ENCODE measurements at regions not wholly inside any gene's neighbourhood (a gene's known extent, or its start where the extent isn't known, plus 50 kb on each side); places are given as distances from the start of the nearest gene placed in this dataset.

DNA sequence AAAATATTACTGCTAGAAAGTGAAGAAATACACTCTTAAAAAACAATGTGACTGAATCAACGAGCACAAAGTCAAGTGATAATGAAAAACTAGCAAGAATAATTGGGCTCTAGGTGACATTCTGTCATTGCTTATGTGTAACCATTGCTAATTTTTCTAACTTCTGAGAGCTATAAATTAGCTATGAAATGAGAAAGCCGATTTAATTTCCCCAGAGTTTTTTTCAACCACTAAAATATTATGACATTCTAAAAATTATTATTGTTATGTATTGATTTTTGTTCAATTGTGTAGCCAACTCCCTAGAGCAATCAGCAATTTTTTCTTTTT lies 458.6 kb upstream of the ATXN8OS start:
- Mint-ChIP-seq H3K27ac (no peak overlapping the region), H3K36me3 (ENCODE audit: low read depth) (no peaks in the 10 kb centered on the region), H3K4me1 (no peaks in the 10 kb centered on the region), H3K27me3 (ENCODE audit: low read depth, poor library complexity) (no peaks in the 10 kb centered on the region), H3K4me3 (no peak overlapping the region), H3K9me3 (no peaks in the 10 kb centered on the region)
- no peak for DNase-seq
- TF ChIP-seq, protein P1, sequence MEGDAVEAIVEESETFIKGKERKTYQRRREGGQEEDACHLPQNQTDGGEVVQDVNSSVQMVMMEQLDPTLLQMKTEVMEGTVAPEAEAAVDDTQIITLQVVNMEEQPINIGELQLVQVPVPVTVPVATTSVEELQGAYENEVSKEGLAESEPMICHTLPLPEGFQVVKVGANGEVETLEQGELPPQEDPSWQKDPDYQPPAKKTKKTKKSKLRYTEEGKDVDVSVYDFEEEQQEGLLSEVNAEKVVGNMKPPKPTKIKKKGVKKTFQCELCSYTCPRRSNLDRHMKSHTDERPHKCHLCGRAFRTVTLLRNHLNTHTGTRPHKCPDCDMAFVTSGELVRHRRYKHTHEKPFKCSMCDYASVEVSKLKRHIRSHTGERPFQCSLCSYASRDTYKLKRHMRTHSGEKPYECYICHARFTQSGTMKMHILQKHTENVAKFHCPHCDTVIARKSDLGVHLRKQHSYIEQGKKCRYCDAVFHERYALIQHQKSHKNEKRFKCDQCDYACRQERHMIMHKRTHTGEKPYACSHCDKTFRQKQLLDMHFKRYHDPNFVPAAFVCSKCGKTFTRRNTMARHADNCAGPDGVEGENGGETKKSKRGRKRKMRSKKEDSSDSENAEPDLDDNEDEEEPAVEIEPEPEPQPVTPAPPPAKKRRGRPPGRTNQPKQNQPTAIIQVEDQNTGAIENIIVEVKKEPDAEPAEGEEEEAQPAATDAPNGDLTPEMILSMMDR (IDR thresholded peaks at IDR 0.05): no peak

DNA sequence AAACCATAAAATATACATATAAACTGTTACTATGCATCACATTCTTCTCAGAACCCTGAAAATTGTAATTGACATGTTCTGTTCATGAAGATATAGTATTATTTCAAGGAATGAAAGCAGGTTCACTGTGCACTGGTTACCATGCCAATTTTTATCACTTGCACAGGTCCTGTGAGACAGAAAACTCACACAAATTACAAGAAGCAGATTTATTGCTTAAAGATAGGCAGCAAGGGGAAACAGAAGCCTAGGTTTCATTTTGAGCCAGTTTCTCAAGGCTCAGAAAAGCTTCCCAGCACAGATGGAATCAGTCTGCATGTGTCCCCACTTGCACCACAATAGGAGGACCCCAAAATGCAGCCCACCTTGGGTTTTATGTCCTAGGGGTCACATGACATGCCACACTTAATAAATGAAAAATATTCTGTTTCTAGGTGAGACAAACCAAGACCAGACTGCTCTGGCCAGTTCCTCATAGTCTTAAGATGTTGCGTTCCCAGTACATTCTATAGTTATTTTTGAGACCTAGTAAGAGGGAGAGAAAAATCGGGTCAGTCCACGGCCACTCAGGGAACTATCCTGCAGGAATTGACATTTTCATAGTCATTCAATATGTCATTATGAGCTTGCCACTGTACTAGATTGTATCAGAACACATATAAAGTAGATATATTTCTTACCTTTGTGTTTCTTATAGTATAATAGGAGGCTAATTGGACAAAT lies 459.1 kb upstream of the ATXN8OS start:
- Mint-ChIP-seq H3K4me1 (no peaks in the 10 kb centered on the region), H3K36me3 (ENCODE audit: low read depth) (no peaks in the 10 kb centered on the region), H3K9me3 (peaks cover 4% of the 10 kb centered on the region), H3K27ac (no peak overlapping the region), H3K27me3 (ENCODE audit: low read depth, poor library complexity) (no peaks in the 10 kb centered on the region), H3K4me3 (no peak overlapping the region)
- TF ChIP-seq, protein P1 (IDR thresholded peaks at IDR 0.05): no peak
- no peak for DNase-seq

DNA sequence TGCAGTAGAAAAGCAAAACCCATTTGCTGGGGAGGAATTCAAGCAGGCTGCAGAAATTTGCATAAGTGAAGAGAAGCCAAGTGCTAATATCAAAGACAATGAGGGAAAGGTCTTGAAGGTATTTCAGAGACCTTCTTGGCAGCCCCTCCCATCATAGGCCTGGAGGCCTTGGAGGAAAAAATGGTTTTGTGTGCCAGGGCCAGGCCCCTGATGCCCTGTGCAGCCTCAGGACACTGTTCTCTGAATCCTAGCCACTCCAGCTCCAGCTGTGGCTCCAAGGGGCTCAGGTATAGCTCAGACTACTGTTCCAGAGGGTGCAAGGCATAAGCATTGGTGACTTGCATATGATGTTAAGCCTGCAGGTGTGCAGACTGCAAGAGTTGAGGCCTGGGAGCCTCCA lies 463.2 kb upstream of the ATXN8OS start:
- Mint-ChIP-seq H3K4me3 (no peak overlapping the region), H3K9me3 (peaks cover 7% of the 10 kb centered on the region), H3K4me1 (no peaks in the 10 kb centered on the region), H3K36me3 (ENCODE audit: low read depth) (no peaks in the 10 kb centered on the region), H3K27ac (no peak overlapping the region), H3K27me3 (ENCODE audit: low read depth, poor library complexity) (no peaks in the 10 kb centered on the region)
- TF ChIP-seq, protein P1 (IDR thresholded peaks at IDR 0.05): no peak
- DNase-seq: no peak

DNA sequence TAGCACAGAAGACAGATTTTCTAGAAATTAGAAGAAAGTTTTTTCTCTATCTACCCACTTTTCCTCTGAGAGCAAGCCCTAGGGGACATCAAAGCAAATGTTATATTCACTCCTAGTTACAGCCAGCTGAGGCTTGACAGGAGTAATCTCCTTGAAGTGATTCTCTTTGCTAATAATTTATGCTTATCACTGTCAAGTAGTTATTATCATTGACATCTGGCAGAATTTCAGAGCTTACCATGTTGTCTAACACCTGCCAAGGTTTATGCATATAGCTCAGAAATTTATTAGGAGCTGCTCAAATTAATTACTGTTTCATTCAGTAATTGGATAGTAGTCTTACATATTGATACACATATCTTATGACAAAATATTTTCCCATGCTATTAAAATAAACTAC lies 465.9 kb upstream of the ATXN8OS start:
- H3K27me3 Mint-ChIP-seq (ENCODE audit: low read depth, poor library complexity): no peaks in the 10 kb centered on the region
- no peak overlapping the region for H3K4me3 Mint-ChIP-seq
- H3K36me3 Mint-ChIP-seq (ENCODE audit: low read depth): no peaks in the 10 kb centered on the region
- peaks cover 7% of the 10 kb centered on the region for H3K9me3 Mint-ChIP-seq
- TF ChIP-seq, protein P1 (IDR thresholded peaks at IDR 0.05): no peak
- no peak for DNase-seq
- no peaks in the 10 kb centered on the region for H3K4me1 Mint-ChIP-seq
- no peak overlapping the region for H3K27ac Mint-ChIP-seq

DNA sequence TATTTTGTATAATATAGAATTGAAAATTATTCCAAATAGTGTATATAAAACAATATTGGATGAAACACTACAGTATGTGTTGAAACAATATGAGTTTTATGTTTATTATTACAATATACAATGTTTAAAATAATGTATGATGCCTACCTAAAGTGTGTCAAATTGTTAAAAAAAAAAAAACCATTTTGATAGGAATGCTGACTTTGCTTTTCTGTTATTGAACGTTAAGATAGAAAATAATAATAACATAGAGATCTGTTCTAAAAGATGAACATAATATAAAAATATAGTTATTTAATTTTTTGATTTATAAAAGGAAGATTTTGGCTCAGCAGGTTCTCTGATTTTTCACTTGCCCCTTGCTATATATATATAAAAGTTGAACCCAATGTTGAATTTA lies 474.6 kb upstream of the ATXN8OS start:
- H3K4me1 Mint-ChIP-seq: no peaks in the 10 kb centered on the region
- H3K27me3 Mint-ChIP-seq (ENCODE audit: low read depth, poor library complexity): no peaks in the 10 kb centered on the region
- H3K4me3 Mint-ChIP-seq: no peak overlapping the region
- TF ChIP-seq, protein P1 (IDR thresholded peaks at IDR 0.05): no peak
- no peaks in the 10 kb centered on the region for H3K36me3 Mint-ChIP-seq (ENCODE audit: low read depth)
- H3K9me3 Mint-ChIP-seq: no peaks in the 10 kb centered on the region
- DNase-seq: no peak
- no peak overlapping the region for H3K27ac Mint-ChIP-seq

DNA sequence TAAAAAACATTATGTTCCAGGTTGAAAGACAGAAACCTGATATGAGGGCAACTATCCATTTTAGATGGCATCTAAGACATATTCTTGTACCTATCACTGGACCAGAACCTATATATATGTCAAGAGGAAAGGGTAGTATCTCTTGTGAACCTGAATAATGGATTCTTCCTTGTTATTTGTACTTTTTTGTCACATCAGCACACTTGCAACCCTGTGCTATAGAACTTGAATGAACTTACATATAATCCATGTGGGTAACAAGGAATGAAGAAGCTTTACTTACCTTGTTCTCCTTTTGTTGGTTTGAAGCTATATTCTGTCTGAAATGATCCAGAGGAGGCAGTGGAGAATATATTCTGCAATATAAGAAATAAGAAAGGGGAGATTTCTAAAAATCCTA lies 483.7 kb upstream of the ATXN8OS start:
- DNase-seq: no peak
- H3K4me1 Mint-ChIP-seq: no peaks in the 10 kb centered on the region
- TF ChIP-seq, protein P1 (IDR thresholded peaks at IDR 0.05): no peak
- no peaks in the 10 kb centered on the region for H3K36me3 Mint-ChIP-seq (ENCODE audit: low read depth)
- no peak overlapping the region for H3K27ac Mint-ChIP-seq
- H3K27me3 Mint-ChIP-seq (ENCODE audit: low read depth, poor library complexity): no peaks in the 10 kb centered on the region
- H3K9me3 Mint-ChIP-seq: peaks cover 4% of the 10 kb centered on the region
- H3K4me3 Mint-ChIP-seq: no peak overlapping the region

All from nephron progenitor cell (in vitro differentiated cells).